ENCODE measurements at regions not wholly inside any gene's neighbourhood (a gene's known extent, or its start where the extent isn't known, plus 50 kb on each side); places are given as distances from the start of the nearest gene placed in this dataset.

- TF ChIP-seq CHD7 (IDR thresholded peaks at IDR 0.05; ENCODE audit: insufficient replicate concordance, low read length) (no peak), BACH1 (IDR thresholded peaks at IDR 0.05; ENCODE audit: low read length) (no peak), BRCA1 (IDR thresholded peaks at IDR 0.05; ENCODE audit: low read depth, low read length) (no peak), MAFK (IDR thresholded peaks at IDR 0.05; ENCODE audit: low read depth, low read length) (no peak)
Observed at GRCh38 chr10:20662742-20663141, 234.4 kb downstream of the NEBL start (continued).

Measured in H1 (cell line).